Retinal pigment epithelial cell (primary cell): ENCODE measurements at regions not wholly inside any gene's neighbourhood (a gene's known extent, or its start where the extent isn't known, plus 50 kb on each side); places are given as distances from the start of the nearest gene placed in this dataset.

Experiments used
- DNase-seq: peaks from one replicate; pipeline ENCODE4 v3.0.0-alpha.2; 2010; ENCODE audit warnings: low read depth
- H3K4me3 ChIP-seq: 2 replicates; pipeline ENCODE4 v1.5.1; 2011; ENCODE audit warnings: mild to moderate bottlenecking, low read length, control low read depth, moderate library complexity
- CTCF ChIP-seq: conservative IDR thresholded peaks from 2 replicates; pipeline ENCODE4 v1.5.1; 2011; ENCODE audit warnings: low read depth, low read length, control low read depth, inconsistent platforms

GRCh38 chr7:156058248-156058647 is 246.0 kb upstream of the SHH start:
- no peak for DNase-seq
- TF ChIP-seq CTCF: no peak
- H3K4me3 ChIP-seq: no peak overlapping the region

GRCh38 chr7:156056534-156056933 is 244.3 kb upstream of the SHH start:
- no peak for DNase-seq
- no peak overlapping the region for H3K4me3 ChIP-seq
- no peak for TF ChIP-seq CTCF

GRCh38 chr7:156055206-156055822 is 243.1 kb upstream of the SHH start:
- no peak for DNase-seq
- no peak for TF ChIP-seq CTCF

GRCh38 chr7:156051884-156052283 is 239.6 kb upstream of the SHH start:
- H3K4me3 ChIP-seq: no peak overlapping the region
- DNase-seq: no peak
- TF ChIP-seq CTCF: no peak

More at GRCh38 chr7:156055206-156055822, 243.1 kb upstream of the SHH start:
- no peak overlapping the region for H3K4me3 ChIP-seq

- TF ChIP-seq CTCF: no peak
- no peak overlapping the region for H3K4me3 ChIP-seq
- no peak for DNase-seq
Measured at GRCh38 chr7:156050636-156051569, 238.6 kb upstream of the SHH start.

GRCh38 chr7:156049366-156049765 is 237.1 kb upstream of the SHH start:
- DNase-seq: no peak
- no peak overlapping the region for H3K4me3 ChIP-seq
- no peak for TF ChIP-seq CTCF
